Duodenal mucosa (tissue), 2 donors: ENCODE measurements at regions not wholly inside any gene's neighbourhood (a gene's known extent, or its start where the extent isn't known, plus 50 kb on each side); places are given as distances from the start of the nearest gene placed in this dataset.

Source experiments
- H3K27ac ChIP-seq: one replicate; pipeline ENCODE4 v1.7.0; 2013; ENCODE audit warnings: low read depth, low read length
- H3K27me3 ChIP-seq, 2 donors: one replicate each; pipeline ENCODE4 v1.7.0; 2013; ENCODE audit warnings: low read length in 2 of 2, control low read depth in 1 of 2; ENCODE audit not compliant: insufficient read depth in 2 of 2, control insufficient read depth in 1 of 2
- H3K36me3 ChIP-seq, 2 donors: one replicate each; pipeline ENCODE4 v1.7.0; 2013; ENCODE audit warnings: low read length in 2 of 2, control low read depth in 1 of 2; ENCODE audit not compliant: insufficient read depth in 2 of 2, control insufficient read depth in 1 of 2
- H3K4me1 ChIP-seq, 2 donors: one replicate each; pipeline ENCODE4 v1.7.0; 2013; ENCODE audit warnings: low read length in 2 of 2, control low read depth in 1 of 2; ENCODE audit not compliant: insufficient read depth in 2 of 2, control insufficient read depth in 1 of 2
- H3K4me3 ChIP-seq, 2 donors: one replicate each; pipeline ENCODE4 v1.7.0; 2013; ENCODE audit warnings: low read length in 2 of 2, low read depth in 1 of 2
- H3K9ac ChIP-seq, 2 donors: one replicate each; pipeline ENCODE4 v1.7.0; 2013; ENCODE audit warnings: low read length in 2 of 2, low read depth in 1 of 2
- H3K9me3 ChIP-seq, 2 donors: one replicate each; pipeline ENCODE4 v1.7.0; 2013; ENCODE audit warnings: low read length in 2 of 2, control low read depth in 1 of 2; ENCODE audit not compliant: control insufficient read depth in 1 of 2

DNA sequence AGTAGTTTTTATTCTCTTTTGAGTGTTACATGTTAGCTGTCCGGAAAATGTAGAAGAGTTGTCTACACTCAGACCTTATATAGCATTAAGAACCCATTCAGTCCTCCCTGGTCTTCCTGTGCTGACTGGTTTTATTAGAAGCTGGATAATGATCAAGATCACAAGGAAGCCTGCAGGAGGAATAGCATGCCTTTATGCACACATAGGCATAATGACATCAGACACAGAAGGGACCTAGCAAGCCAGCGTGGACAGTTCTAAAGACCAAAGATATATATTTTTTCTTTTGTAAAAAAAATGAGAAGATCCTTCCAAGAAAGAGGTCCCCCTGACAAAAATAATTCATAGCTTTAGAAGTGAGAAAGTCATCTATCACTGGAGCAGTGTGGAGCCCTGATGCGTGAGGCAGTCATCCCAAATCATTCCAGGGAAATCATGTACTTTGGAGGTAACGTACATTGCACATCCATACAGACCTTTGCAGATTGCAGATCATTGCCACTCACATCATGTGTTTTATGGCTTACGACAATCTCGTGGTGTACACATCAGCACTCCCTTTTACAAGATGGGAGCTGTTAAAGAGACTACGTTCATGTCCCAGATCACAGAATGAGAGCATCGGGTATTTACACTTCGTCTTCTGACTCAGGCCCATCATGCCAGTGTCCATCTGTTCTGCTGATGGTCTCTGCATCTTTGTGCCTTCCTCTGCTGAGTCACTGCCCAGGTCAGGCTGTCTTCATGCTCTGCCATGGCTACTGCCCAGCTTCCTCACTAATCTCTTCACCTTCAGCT lies 334.0 kb downstream of the SOCS6 start:
- no peak overlapping the region for H3K9ac ChIP-seq

DNA sequence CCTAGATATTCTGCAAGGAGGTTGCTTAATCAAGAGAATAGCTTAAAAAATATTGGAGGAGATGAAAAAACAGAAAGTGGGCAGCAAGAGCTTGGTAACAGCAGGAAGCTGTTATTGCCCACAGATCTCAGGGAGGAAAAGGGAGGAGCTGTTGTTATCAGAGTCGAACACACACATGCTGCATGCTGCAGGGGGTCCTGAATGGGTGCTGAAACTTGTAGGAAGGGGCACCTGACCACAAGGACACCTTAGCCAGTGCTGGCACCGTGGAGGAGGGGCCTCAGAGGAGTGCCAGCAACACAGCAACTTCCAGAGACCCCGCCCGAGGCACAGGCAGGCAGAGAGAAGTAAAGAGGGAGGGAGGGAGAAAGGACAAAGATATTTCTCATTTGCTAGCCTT lies 332.9 kb downstream of the SOCS6 start:
- Histone ChIP-seq H3K27ac (no peak overlapping the region), H3K9me3 (no peaks in the 10 kb centered on the region)

More for the DNA sequence above, 334.0 kb downstream of the SOCS6 start:
- Histone ChIP-seq H3K36me3 (no peaks in the 10 kb centered on the region), H3K27me3 (no peaks in the 10 kb centered on the region), H3K4me1 (no peaks in the 10 kb centered on the region), H3K4me3 (no peak overlapping the region), H3K27ac (no peak overlapping the region), H3K9me3 (no peaks in the 10 kb centered on the region)

DNA sequence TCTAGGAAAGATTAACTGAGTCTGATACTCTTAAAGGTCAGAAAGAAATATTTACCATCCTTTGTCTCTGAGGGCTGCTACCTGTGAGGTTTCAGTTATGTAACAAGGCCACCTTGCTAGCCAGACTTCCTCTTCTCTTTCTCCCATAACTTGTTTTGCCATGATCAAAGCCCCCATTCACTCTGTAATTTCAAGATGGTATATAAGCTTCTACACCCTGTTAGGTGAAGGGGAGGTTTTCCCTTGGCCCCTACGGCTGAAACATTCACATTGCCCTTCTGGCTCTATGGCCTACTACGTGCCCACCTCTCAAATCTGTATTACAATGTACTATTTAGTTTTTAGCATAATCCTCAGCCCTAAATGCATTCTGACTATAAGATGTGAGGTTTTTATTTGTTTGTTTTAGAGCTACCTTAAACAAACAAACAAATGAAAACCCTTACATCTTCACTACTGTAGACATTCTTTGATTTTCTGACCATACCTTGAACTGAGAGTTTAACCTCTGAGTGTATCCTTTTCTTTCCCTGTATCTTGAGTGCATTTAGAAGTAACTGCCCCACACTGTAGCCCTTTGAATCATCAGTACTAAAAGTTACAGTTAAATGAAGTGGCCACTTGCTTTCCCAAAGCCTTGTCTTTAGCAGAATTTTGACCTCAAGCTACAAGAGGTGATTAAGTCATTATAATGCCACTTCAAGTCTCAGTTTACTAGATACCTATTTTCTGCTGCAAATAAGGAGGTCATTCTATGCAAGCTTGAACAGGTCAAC lies 332.2 kb downstream of the SOCS6 start:
- no peak overlapping the region for H3K9ac ChIP-seq
- no peaks in the 10 kb centered on the region for H3K4me1 ChIP-seq
- H3K27me3 ChIP-seq: no peaks in the 10 kb centered on the region
- H3K9me3 ChIP-seq: no peaks in the 10 kb centered on the region
- H3K27ac ChIP-seq: no peak overlapping the region
- no peaks in the 10 kb centered on the region for H3K36me3 ChIP-seq
- no peak overlapping the region for H3K4me3 ChIP-seq

More for the DNA sequence above, 332.9 kb downstream of the SOCS6 start:
- Histone ChIP-seq H3K4me3 (no peak overlapping the region), H3K9ac (no peak overlapping the region), H3K4me1 (no peaks in the 10 kb centered on the region), H3K36me3 (no peaks in the 10 kb centered on the region), H3K27me3 (no peaks in the 10 kb centered on the region)

DNA sequence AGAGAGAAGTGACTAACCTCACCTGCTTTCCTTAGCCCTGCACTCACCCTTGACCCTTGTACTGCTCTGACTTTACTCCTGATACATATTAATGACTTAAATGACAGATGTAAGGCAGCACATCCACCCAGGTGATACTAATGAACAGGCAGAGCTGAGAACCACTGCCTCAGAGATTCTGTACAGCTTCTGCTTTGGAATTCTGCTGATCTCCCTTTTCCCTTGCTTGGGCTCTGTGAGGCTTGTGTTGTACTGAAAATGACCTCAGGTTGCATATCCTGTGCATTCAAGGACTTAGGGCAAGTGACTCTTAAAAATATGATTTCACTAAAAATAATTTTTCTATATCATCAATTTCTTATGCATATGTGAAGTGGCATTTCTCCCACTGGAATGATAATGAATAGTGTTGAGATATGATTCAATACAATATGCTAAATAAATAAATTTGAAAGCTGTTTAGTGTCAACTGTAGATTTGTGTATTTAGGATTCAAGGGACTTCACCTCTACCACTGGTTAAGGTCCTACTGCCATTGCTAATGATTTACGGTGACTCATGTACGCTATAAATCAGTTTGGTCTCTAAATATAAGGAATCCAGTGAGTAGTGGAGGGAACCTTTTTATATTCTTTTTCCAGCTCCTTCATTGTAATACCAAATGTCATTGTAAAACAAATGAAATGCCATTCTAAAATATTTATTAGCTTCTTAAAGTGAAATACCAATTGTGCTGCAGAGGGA lies 328.3 kb downstream of the SOCS6 start:
- no peaks in the 10 kb centered on the region for H3K4me1 ChIP-seq
- no peaks in the 10 kb centered on the region for H3K27me3 ChIP-seq
- H3K4me3 ChIP-seq: no peak overlapping the region
- no peaks in the 10 kb centered on the region for H3K9me3 ChIP-seq
- H3K27ac ChIP-seq: no peak overlapping the region
- no peak overlapping the region for H3K9ac ChIP-seq
- no peaks in the 10 kb centered on the region for H3K36me3 ChIP-seq

DNA sequence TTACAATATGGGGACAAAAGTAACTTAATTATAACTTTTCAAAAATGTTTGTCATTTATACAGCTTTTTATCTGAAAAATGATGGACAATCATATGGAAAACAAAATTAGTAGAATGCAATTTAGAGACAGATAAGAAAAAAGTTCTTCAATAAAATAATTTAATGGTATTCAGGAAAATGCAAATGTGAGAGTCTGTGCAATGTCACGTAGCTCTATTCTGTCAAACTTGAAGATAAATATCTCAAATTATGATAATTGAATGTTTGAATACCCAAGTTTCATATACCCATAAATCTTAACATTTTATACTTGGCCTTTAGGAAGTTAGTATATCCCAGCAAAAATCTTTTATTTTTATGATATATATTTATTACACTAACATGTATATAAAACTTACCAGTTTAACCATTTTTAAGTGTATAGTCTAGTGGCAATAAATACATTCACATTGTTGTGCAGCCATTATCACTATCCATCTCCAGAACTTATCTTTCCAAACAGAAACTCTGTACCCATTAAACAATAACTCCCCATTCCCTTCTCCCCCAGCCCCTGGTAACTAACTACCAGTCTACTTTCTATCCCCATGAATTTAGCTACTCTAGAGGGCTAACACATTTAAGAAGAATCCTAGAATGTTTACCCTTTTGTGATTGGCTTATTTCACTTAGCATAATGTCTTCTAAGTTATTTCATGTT lies 311.5 kb downstream of the SOCS6 start:
- no peaks in the 10 kb centered on the region for H3K9me3 ChIP-seq
- H3K27me3 ChIP-seq: no peaks in the 10 kb centered on the region
- no peaks in the 10 kb centered on the region for H3K4me1 ChIP-seq
- H3K9ac ChIP-seq: no peak overlapping the region
- no peak overlapping the region for H3K27ac ChIP-seq
- no peak overlapping the region for H3K4me3 ChIP-seq
- H3K36me3 ChIP-seq: no peaks in the 10 kb centered on the region

DNA sequence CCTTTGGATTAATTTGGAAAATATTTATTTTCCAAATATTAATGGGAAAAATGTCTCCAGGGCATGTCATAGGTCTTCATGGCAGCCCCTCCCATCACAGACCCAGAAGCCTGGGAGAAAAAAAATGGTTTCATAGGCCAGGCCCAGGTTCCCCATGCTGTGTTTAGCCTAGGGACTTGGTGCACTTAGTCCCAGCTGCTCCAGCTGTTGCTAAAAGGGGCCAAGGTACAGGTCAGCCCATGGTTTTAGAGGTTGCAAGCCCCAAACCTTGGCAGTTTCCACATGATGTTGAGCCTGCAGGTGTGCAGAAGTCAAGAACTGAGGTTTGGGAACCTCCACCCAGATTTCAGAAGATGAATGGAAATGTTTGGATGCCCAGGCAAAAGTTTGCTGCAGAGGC lies 309.6 kb downstream of the SOCS6 start:
- Histone ChIP-seq H3K27me3 (no peaks in the 10 kb centered on the region), H3K36me3 (no peaks in the 10 kb centered on the region), H3K9ac (no peak overlapping the region), H3K4me1 (no peaks in the 10 kb centered on the region), H3K27ac (no peak overlapping the region), H3K4me3 (no peak overlapping the region), H3K9me3 (no peaks in the 10 kb centered on the region)

DNA sequence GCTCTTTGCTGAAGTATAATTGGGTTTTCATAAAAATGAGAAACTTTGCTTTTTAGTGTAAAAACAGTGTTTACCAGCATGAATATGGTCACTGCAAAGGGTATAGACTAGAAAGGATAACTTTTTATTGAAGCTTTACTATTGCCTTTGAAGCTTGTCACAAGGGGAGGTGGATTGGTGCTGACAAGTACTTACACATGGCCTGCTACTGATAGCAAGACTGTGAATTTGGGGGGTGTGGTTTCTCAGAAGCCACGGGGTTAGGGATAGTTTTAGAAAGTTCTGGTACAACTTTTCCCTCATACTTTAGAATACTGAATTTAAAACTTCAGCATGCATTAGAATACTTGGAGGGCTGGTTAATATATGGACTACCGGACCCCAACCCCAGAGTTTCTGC lies 294.1 kb downstream of the SOCS6 start:
- H3K9me3 ChIP-seq: peaks cover 6 to 9% of the 10 kb centered on the region in 2 donors
- H3K4me1 ChIP-seq: no peaks in the 10 kb centered on the region
- H3K9ac ChIP-seq: no peak overlapping the region
- no peak overlapping the region for H3K4me3 ChIP-seq
- H3K27ac ChIP-seq: no peak overlapping the region
- H3K27me3 ChIP-seq: no peaks in the 10 kb centered on the region
- H3K36me3 ChIP-seq: no peaks in the 10 kb centered on the region

DNA sequence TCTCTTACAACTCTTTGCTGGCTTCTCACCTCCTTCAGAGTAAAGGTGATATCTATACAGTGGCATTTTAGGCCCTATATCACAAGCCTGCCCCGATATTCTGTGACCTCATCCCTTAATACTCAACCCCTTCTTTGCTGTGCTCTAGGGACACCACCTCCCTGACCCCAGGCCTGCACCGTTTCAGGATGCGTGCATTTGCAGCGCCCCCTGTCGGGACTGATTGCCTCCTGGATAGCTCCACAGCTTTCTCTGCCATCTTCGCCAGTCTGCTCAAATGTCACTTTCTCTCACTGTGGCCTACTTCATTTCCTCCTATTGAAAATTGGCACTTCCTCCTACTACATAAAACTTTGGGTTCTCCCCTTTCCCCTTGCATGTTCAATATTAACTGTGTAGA lies 289.6 kb downstream of the SOCS6 start:
- H3K36me3 ChIP-seq: no peaks in the 10 kb centered on the region
- H3K9me3 ChIP-seq: no peaks in the 10 kb centered on the region
- H3K9ac ChIP-seq: no peak overlapping the region
- no peaks in the 10 kb centered on the region for H3K4me1 ChIP-seq
- no peak overlapping the region for H3K4me3 ChIP-seq
- no peak overlapping the region for H3K27ac ChIP-seq
- no peaks in the 10 kb centered on the region for H3K27me3 ChIP-seq

DNA sequence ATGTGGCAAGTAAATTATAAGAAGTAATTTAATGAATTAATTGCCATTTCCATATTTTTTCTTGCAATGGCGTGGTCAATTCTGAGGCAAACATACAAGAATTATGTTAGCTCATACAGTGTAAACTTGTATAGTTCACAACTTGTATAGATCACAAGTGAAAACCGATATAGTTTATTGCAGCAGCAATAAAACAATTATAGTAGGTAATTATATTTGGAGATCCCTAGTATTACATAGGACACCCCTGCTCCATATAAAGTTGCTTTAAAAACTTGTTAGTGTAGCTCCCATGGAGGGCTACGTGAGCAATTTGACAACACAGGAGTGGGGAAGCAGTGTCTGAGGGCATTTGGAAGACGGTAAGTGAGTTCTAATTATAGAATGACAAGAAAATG lies 288.2 kb downstream of the SOCS6 start:
- H3K4me3 ChIP-seq: no peak overlapping the region
- H3K27ac ChIP-seq: no peak overlapping the region
- no peaks in the 10 kb centered on the region for H3K4me1 ChIP-seq
- H3K36me3 ChIP-seq: no peaks in the 10 kb centered on the region
- no peak overlapping the region for H3K9ac ChIP-seq
- H3K27me3 ChIP-seq: no peaks in the 10 kb centered on the region
- H3K9me3 ChIP-seq: no peaks in the 10 kb centered on the region
